ENCODE measurements at regions not wholly inside any gene's neighbourhood (a gene's known extent, or its start where the extent isn't known, plus 50 kb on each side); places are given as distances from the start of the nearest gene placed in this dataset.

DNA sequence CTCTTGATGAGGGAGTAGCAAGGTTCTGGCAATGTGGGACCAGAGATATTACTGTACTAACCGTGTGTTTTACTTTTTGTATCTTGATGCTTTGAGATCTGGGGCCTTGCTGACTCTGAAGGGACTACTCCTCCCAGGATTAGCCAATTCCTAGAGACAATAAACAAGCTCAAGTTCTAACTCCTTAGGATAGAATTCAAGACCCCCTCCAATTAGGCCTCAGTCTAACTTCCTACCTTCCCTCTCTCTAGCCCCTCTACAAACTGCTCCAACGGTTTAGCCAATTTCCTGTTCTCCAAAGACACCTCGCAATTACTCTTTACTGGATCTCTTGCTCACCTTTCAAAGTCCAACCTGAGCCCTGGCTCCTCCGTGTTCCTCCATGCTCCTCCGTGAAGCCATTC, 158.7 kb upstream of the JARID2 start:
- ATAC-seq (ENCODE audit: low FRiP score) (no peak), DNase-seq (ENCODE audit: low spot score) (no peak)
- TF ChIP-seq, protein P1, sequence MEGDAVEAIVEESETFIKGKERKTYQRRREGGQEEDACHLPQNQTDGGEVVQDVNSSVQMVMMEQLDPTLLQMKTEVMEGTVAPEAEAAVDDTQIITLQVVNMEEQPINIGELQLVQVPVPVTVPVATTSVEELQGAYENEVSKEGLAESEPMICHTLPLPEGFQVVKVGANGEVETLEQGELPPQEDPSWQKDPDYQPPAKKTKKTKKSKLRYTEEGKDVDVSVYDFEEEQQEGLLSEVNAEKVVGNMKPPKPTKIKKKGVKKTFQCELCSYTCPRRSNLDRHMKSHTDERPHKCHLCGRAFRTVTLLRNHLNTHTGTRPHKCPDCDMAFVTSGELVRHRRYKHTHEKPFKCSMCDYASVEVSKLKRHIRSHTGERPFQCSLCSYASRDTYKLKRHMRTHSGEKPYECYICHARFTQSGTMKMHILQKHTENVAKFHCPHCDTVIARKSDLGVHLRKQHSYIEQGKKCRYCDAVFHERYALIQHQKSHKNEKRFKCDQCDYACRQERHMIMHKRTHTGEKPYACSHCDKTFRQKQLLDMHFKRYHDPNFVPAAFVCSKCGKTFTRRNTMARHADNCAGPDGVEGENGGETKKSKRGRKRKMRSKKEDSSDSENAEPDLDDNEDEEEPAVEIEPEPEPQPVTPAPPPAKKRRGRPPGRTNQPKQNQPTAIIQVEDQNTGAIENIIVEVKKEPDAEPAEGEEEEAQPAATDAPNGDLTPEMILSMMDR (IDR thresholded peaks at IDR 0.05): no peak

- ATAC-seq (ENCODE audit: low FRiP score) (no peak), DNase-seq (ENCODE audit: low spot score) (no peak)
- TF ChIP-seq, protein P1 (IDR thresholded peaks at IDR 0.05): no peak
Measured at GRCh38 chr6:15088904-15089568, 156.8 kb upstream of the JARID2 start.

DNA sequence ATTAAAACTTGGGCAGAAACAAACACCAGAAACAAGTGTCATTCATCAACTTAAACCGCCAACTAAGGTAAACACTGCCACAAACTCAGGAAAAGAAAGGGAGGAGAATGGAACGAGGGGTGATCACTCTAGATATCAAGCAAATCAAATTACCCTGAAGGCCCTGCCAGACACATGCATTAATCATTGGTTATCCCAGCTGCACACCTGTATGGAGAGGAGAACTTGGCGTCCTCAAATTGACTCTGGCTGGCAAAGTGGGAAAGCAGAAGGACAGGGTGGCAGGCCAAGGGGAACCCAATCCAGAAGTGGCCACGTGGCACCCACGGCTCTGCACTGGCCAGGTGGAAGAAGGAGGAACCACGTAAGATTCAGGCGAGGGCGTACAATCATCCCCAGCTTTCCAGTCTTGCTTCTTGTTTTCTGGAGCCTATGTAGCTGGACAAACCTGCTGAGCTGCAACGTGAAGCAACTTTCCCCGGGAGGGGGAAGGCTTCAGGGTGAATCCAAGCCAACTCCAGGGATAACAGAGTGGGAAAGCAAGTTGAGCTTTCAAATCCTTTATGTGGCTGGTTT, 156.2 kb upstream of the JARID2 start:
- ATAC-seq (ENCODE audit: low FRiP score) (no peak), DNase-seq (ENCODE audit: low spot score) (no peak)
- TF ChIP-seq, protein P1 (IDR thresholded peaks at IDR 0.05): no peak

- TF ChIP-seq, protein P1 (IDR thresholded peaks at IDR 0.05): no peak
- no peak for DNase-seq (ENCODE audit: low spot score)
- no peak for ATAC-seq (ENCODE audit: low FRiP score)
Measured at GRCh38 chr6:15090145-15090579, 155.7 kb upstream of the JARID2 start.

DNA sequence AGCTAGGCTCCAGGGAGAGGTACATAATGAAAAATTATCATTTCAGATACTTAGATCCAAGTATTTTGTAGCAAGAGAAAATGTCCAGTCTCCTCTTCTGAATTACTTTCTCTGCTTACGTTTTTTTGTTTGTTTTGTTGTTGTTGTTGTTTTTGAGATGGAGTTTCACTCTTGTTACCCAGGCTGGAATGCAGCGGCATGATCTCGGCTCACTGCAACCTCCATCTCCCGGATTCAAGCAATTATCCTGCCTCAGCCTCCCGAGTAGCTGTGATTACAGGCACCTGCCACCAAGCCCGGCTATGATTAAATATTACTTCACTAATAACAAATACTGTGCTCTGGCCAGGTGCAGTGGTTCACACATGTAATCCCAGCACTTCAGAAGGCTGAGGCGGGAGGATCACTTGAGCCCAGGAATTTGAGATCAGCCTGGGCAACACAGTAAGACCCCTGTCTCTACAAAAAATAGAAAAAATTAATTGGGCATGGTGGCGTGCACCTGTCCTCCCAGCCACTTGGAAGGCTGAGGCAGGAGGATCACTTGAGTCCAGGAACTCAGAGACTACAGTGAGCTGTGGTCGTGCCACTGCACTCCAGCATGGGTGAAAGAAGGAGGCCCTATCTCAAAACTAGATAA, 155.0 kb upstream of the JARID2 start:
- TF ChIP-seq, protein P1 (IDR thresholded peaks at IDR 0.05): no peak
- DNase-seq (ENCODE audit: low spot score) (no peak), ATAC-seq (ENCODE audit: low FRiP score) (no peak)

DNA sequence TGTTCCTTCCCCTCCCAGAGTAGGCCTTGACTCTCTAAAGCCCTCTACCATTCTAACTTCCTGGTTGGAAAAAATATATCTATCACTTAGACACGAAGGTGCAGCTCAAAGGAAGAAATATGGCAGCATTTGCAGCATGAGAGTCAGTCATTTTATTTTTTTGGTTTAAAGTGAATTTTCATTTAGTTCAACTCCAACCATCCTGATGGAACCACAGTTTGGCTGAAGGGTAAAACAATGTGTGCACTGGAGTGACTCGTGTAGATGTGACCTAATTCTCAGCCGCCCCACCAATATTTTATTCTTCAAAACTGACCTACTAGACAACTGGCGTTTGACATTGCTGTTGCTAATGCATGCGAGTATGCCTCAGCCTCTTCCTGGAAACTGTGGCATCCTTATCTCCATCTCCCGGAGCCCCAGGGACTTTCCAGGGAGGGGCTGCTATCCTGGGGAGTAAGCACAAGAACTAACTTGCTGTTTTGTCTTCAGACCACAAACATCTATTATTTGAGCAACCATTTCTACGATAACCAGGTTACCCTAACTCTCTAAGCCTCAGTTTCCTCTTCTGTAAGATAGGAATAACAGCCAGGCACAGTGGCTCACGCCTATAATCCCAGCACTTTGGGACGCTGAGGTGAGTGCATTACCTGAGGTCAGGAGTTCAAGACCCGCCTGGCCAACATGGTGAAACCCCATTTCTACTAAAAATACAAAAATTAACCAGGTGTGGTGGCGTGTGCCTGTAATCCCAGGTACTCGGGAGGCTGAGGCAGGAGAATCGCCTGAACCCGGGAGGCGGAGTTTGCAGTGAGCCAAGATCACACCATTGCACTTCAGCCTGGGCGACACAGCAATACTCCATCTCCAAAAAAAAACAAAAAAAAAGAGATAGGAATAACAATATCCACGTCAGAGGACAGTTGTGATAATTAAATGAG, 148.7 kb upstream of the JARID2 start:
- DNase-seq (ENCODE audit: low spot score) (no peak), ATAC-seq (ENCODE audit: low FRiP score) (no peak)
- TF ChIP-seq, protein P1 (IDR thresholded peaks at IDR 0.05): no peak

Data from omental fat pad (tissue), 3 donors.